H7 (cell line): ENCODE measurements at regions not wholly inside any gene's neighbourhood (a gene's known extent, or its start where the extent isn't known, plus 50 kb on each side); places are given as distances from the start of the nearest gene placed in this dataset.

ENCODE experiments used
- DNase-seq: peaks from one replicate; pipeline ENCODE4 v3.0.0; 2012
- H3K27me3 ChIP-seq: 2 replicates; pipeline ENCODE4 v1.6.0; 2011; ENCODE audit warnings: mild to moderate bottlenecking, low read length; ENCODE audit not compliant: control insufficient read depth, insufficient read depth
- H3K36me3 ChIP-seq: replicated peaks from 2 replicates; pipeline ENCODE4 v1.5.1; 2011; ENCODE audit warnings: low read length; ENCODE audit not compliant: control insufficient read depth, insufficient read depth
- H3K4me3 ChIP-seq: 2 replicates; pipeline ENCODE4 v1.5.1; 2011; ENCODE audit warnings: low read depth, mild to moderate bottlenecking, control low read depth, low read length, moderate library complexity; ENCODE audit not compliant: insufficient read depth

DNA sequence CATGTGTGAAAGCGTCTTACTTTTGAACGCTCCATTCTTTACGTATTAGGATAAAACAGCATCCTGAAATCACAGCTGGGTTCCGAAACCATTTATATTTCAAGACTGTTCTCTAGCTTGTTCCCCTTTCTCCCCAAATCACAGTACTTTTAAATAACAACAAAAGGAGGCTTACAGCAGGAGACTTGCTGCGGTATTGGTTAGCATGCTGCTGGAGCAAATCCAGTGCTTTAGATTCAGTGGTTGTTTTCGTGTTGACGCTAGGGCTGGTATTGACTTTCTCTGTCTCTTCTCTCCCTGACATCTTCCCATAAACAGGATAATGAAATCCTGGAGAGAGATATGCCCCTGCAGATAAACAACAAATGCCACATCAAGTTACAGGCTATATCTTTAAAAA is 103.1 kb downstream of the ZNF608 start:
- H3K36me3 ChIP-seq, result peaks cover 8% of the 10 kb centered on the region
- peak; percentile 51 for DNase-seq
- H3K4me3 ChIP-seq, result no peak overlapping the region
- H3K27me3 ChIP-seq, result no peaks in the 10 kb centered on the region

DNA sequence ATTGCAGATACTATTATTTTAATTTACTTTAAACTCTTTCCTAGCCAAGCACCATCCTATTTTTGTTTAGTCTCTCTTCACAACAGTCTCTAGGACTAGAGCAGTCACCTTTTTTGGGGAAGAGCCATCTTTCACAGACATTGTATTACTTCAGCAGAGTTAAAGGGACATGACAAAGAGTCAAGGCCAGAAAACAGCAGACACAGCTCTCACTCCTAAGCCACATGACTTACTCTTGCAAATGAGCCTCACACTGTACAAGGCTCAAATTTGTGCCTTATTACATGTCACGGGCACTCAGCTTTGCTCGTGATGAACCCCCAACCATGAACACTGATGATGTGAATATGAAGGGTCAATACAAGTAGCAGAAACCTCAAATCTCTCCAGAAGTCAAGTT is 104.3 kb downstream of the ZNF608 start:
- no peak for DNase-seq
- Histone ChIP-seq H3K36me3 (peaks cover 4% of the 10 kb centered on the region), H3K4me3 (no peak overlapping the region), H3K27me3 (no peaks in the 10 kb centered on the region)

DNA sequence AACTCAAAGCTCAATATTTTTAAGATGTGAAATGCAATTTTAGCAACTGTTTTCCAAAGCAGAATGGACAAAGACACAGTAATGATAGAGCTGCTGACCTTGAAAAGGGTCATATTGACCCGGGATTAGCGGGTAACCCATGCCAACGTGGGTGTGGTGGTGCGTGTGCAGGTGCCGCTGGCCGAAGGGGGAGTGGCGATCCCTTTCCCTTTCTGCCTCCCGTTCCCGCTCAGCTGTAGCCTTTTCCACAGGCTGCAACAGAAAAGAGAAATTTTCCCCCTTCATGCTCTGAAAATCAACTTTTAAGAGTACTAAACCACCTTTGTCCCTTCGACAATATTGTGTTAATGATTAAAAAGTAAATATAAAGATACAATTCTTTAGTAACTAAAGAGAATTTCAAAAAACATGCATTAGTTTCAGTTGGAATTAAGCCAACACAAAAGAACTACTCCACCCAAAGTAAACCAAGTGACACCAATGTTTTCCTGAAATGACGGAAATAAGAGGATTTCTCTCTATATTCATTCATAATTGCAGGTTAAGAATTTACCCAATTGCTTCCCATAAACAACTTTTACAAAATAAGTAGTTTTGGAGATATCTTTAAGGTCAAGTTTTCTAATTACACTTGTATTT is 105.2 kb downstream of the ZNF608 start:
- peaks cover 2% of the 10 kb centered on the region for H3K36me3 ChIP-seq
- no peaks in the 10 kb centered on the region for H3K27me3 ChIP-seq
- no peak for DNase-seq
- no peak overlapping the region for H3K4me3 ChIP-seq

DNA sequence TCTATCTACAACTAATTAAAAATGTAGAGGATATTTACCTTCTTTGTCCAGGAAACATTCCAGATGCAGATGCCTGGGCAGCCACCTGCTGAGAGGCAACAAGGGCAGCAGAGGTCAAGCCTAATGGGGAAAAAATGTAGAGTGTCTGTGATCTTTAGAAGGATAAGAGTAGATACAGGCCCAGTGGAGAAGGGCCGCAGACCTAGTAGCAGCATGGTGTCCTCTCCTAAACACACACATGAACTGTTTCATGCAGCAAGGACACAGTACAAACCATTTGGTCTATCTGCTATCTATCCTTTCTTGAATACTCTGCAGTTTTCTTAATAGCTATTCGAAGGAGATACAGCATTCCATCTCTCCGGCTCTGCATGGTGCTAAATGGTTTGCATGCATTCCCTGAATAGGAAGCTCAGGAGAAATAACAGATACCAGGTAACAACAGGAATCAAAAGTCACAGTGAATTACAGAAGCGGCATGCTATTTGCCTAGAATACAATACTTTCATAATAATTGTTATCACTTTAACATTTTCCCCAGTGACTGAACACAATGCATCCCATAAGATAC is 107.3 kb downstream of the ZNF608 start:
- peaks cover under 1% of the 10 kb centered on the region for H3K36me3 ChIP-seq

DNA sequence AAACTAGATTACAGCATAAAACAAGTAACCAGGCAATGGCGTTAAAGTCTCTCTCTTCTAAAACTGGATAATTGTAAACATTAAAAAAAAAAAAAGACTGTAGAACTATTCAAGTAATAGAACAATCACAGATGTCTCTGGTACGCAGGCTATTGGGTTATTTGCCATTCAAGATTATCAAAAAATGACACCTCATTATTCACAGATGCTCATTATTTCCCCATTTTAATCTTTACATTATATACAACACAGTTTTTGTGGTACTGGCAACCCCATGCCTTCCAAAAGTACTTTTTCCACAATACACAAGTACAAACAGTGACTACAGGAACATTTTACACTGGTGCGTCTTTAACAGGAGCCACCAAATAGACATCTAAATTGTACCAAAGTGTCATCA is 109.4 kb downstream of the ZNF608 start:
- Histone ChIP-seq H3K27me3 (no peaks in the 10 kb centered on the region), H3K36me3 (no peaks in the 10 kb centered on the region), H3K4me3 (no peak overlapping the region)
- no peak for DNase-seq

More for the DNA sequence above, 107.3 kb downstream of the ZNF608 start:
- DNase-seq, result peak; percentile 50
- no peaks in the 10 kb centered on the region for H3K27me3 ChIP-seq
- H3K4me3 ChIP-seq, result no peak overlapping the region

DNA sequence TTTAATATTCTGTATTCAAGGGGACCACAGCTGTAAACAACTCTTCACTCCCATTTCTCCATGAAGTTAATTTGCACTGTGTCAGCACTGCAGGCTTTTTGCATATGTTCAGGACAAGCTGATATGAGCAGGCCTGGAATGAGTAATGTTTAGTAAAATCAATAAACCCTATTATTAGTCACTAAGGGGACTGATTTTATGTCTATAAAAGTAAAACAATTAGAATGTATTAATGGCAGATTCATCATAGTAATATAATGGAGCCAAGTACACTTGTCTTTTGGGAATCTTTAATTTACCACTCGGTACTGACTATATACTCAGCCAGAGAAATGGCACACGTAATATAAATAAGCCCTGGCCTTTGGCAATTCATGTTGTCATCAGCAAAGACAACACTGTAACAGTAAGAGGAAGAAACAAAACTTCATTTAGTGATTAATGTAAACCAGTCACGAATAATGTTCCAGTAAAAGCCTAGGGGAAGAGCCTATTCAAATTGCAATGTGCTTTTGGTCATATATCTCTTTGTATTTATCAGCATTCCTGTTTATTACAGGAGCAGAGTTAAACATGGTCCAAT is 111.6 kb downstream of the ZNF608 start:
- Histone ChIP-seq H3K4me3 (no peak overlapping the region), H3K27me3 (no peaks in the 10 kb centered on the region), H3K36me3 (no peaks in the 10 kb centered on the region)
- DNase-seq, result no peak

DNA sequence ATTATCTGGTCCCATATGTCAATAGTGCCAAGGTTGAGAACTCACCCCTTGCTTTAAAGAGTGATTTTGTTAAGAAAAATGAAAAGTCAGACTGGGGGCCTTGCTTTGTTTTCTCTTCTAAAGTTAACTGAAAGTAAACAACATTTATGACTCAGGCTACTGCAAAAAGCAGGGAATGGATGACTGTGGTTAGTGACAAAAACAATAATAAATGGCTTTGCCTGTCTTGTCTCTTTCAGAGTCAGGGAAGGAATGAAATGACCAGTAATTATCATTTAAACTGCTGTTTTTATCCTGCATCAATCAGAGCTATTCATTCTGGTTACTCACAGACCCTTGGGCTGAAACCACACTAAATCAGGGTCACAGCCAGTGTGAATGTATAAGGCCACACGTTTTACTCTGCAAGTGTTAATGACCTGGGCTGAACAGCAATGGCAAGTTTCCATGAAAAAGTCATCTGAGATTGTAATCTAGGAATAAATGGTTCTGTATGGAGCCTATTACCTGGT is 112.2 kb downstream of the ZNF608 start:
- Histone ChIP-seq H3K27me3 (no peaks in the 10 kb centered on the region), H3K4me3 (no peak overlapping the region), H3K36me3 (no peaks in the 10 kb centered on the region)
- no peak for DNase-seq

- no peak for DNase-seq
- H3K4me3 ChIP-seq, result no peak overlapping the region
- no peaks in the 10 kb centered on the region for H3K36me3 ChIP-seq
- H3K27me3 ChIP-seq, result no peaks in the 10 kb centered on the region
Measured at GRCh38 chr5:124633209-124633608, 113.2 kb downstream of the ZNF608 start.

DNA sequence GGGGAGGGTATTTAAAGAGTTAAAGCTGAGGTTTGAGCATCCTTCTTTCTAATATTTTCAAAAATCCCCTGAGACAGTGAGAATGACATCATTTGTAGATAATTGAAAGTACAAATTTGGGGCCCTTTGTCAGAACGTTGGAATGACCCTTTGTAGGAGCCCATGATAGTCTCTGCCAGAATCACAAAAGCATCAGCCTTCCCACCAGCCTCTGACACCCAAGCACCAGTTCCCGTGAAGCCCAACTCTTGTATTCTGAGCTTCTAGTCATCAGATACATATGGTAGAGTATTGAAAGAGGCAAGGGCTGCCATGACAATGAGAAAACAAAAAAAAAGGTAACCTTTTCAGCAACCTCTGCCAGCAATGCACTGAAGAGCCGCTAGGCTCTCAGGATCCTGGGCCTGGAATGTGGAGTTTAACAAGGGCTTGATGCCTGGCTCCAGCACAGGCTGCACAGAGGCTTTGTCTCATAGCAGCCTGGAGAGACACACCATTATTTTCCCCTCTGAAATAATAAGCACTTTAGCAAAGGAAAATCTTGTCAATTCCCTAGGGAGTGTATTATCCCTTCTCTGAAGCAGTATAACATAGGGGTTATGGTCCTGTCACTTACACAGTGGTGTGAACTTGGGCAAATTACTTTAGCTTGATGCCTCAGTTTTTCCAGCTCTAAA is 114.4 kb downstream of the ZNF608 start:
- DNase-seq, result no peak
- no peaks in the 10 kb centered on the region for H3K36me3 ChIP-seq
- H3K4me3 ChIP-seq, result no peak overlapping the region
- no peaks in the 10 kb centered on the region for H3K27me3 ChIP-seq

- no peak for DNase-seq
- Histone ChIP-seq H3K27me3 (no peaks in the 10 kb centered on the region), H3K4me3 (no peak overlapping the region), H3K36me3 (no peaks in the 10 kb centered on the region)
Measured at GRCh38 chr5:124630767-124631704, 115.4 kb downstream of the ZNF608 start.

GRCh38 chr5:124628721-124629596 is 117.5 kb downstream of the ZNF608 start:
- Histone ChIP-seq H3K4me3 (no peak overlapping the region), H3K36me3 (no peaks in the 10 kb centered on the region), H3K27me3 (no peaks in the 10 kb centered on the region)
- DNase-seq, result no peak

DNA sequence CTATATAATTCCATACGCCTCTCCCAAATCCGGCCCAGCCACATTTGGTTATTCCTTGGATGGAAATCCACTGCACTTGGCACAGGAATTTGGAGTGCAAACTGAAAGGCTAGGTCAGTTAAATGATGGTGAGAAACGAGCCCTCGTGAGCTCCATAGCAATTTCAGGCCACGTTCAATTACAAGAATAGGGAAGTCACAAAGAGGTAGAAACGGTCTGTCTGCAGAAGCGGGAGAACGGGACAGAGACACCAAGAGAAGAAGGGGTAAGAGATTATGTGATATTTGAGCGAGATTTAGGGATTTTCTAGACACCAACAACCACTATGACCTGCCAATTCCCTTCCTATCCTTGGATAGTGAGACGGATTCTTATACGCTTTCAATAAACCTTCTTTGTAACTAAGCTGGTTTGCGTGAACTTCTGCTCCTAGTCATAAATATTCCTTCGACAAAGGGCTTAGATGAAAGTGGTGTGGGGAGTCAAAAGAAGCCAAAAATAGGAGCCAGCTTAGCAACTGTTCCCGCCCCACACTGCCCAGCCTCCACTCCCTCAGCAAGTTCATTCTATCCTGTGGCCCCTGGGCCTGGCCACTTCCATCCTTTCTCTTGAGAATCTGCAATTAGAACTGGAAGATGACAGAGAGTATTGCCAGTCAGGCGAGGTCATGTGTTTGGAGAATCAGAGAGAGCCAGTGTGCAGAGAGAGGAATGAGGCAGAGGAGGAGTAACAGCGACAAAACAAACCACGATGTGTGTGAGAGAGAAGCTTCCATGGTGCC is 118.4 kb downstream of the ZNF608 start:
- H3K4me3 ChIP-seq, result no peak overlapping the region
- H3K27me3 ChIP-seq, result no peaks in the 10 kb centered on the region
- no peaks in the 10 kb centered on the region for H3K36me3 ChIP-seq
- no peak for DNase-seq

DNA sequence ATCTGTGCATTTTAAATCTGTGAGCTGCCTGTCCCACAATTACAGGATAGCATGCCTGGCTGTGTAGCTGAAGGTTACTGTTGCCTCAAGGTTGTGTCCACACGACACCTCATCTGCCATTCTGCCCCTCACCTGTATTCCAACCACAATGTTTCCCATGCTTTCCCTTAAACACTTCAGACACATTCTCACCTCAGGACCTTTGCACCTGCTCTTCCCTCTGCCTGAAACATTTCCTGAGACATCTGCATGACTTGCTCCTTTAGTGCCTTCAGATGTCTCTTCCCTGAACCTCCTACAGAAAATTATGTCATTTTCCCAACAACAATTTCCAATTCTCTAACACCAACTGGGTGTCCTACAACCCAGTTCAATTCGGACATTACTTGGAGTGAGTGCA is 120.4 kb downstream of the ZNF608 start:
- Histone ChIP-seq H3K4me3 (no peak overlapping the region), H3K27me3 (no peaks in the 10 kb centered on the region), H3K36me3 (no peaks in the 10 kb centered on the region)
- DNase-seq, result no peak
